ENCODE measurements at regions not wholly inside any gene's neighbourhood (a gene's known extent, or its start where the extent isn't known, plus 50 kb on each side); places are given as distances from the start of the nearest gene placed in this dataset.

DNA sequence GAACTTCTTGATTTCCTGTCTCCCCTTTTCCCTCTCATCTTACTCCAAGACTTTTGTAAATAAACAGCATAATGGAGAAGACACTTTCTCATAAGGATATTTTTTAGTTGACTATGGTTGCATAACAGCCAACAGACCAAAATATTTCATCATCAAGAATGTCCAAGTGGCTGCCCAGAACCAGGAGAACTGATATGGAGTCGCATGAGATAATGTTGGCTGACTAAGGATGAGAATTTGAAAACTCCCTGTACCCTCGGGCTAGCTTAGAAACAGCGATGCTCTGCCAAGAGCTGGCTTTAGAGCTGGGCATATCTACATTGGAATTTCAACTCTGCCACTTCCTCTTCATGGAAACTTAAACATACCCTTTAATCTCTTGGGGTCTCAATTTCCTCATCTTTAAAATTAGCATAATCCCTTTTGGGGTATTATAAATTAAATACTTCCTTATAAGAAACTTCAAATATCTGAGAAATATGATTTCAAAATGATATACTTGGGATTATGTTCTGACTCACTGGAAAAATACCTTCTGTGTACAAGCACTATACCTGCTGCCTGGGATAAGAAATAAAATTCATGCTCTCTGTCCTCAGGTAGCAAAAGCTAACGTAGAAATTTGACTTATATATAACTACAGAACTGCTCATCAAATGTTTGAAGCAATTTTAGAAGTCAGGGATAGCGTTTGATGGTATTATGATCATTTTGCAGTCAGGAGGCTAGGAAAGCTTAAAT is 777.3 kb downstream of the LTN1 start:
- no peaks in the 10 kb centered on the region for H3K36me3 ChIP-seq
- no peak overlapping the region for H3K4me3 ChIP-seq
- no peaks in the 10 kb centered on the region for H3K27me3 ChIP-seq
- DNase-seq: peak; percentile 29 to 44
- intact Hi-C loops (cut with DNase I; ENCODE audit: low total_unique reads): no loop called here
- H3K9me3 ChIP-seq: no peaks in the 10 kb centered on the region
- peaks cover 0 to 14% of the 10 kb centered on the region in 2 donors for H3K4me1 ChIP-seq
- peak overlapping the region; percentile 72 to 79 for H3K27ac ChIP-seq
- TF ChIP-seq CTCF (IDR thresholded peaks at IDR 0.05) (no peak), POLR2A (IDR thresholded peaks at IDR 0.05) (no peak)

- no peak for DNase-seq
- no peaks in the 10 kb centered on the region for H3K36me3 ChIP-seq
- H3K4me1 ChIP-seq: peaks cover 0 to 14% of the 10 kb centered on the region in 2 donors
- no peaks in the 10 kb centered on the region for H3K9me3 ChIP-seq
- H3K27ac ChIP-seq: peak overlapping the region; percentile 72 to 79
- TF ChIP-seq CTCF (IDR thresholded peaks at IDR 0.05) (no peak), POLR2A (IDR thresholded peaks at IDR 0.05) (no peak)
- no peak overlapping the region for H3K4me3 ChIP-seq
- no peaks in the 10 kb centered on the region for H3K27me3 ChIP-seq
- intact Hi-C loops (cut with DNase I; ENCODE audit: low total_unique reads): no loop called here
Observed at GRCh38 chr21:28214786-28215185, 777.9 kb downstream of the LTN1 start.

- DNase-seq: no peak
- intact Hi-C loops (cut with DNase I; ENCODE audit: low total_unique reads): no loop called here
- H3K4me1 ChIP-seq: peaks cover 0 to 17% of the 10 kb centered on the region in 2 donors
- H3K36me3 ChIP-seq: no peaks in the 10 kb centered on the region
- H3K4me3 ChIP-seq: no peak overlapping the region
- H3K9me3 ChIP-seq: no peaks in the 10 kb centered on the region
- peak overlapping the region; percentile 65 to 79 for H3K27ac ChIP-seq
- TF ChIP-seq CTCF (IDR thresholded peaks at IDR 0.05): no peak
- TF ChIP-seq POLR2A (IDR thresholded peaks at IDR 0.05): no peak
- H3K27me3 ChIP-seq: no peaks in the 10 kb centered on the region
Observed at GRCh38 chr21:28213261-28213660, 779.4 kb downstream of the LTN1 start.

DNA sequence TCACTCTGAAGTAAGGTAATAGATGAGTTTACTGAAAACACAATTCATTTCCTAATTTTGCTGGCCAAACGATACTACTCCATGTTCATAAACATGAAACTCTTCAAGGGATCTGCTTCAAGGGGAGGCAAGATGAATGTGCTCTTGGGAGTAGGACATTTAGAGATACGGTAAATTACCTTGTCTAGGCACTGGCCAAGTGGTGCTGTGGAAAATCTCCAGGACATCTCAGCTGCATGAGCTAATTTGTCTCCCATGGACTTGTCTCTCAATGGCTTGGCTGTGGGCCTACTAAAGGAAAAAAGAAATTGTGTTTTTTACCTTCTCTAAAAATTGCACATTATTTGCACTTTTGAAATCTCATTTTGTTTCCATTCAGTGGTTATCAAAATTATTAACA is 780.6 kb downstream of the LTN1 start:
- intact Hi-C loops (cut with DNase I; ENCODE audit: low total_unique reads): no loop called here
- Histone ChIP-seq H3K4me1 (peaks cover 0 to 24% of the 10 kb centered on the region in 2 donors), H3K27me3 (no peaks in the 10 kb centered on the region), H3K9me3 (no peaks in the 10 kb centered on the region), H3K36me3 (no peaks in the 10 kb centered on the region), H3K4me3 (no peak overlapping the region), H3K27ac (peak overlapping the region; percentile 65)
- TF ChIP-seq CTCF (IDR thresholded peaks at IDR 0.05): no peak
- TF ChIP-seq POLR2A (IDR thresholded peaks at IDR 0.05): no peak
- DNase-seq: peak; percentile 82 to 89

GRCh38 chr21:28207436-28208173 is 785.1 kb downstream of the LTN1 start:
- H3K27me3 ChIP-seq: no peaks in the 10 kb centered on the region
- no peaks in the 10 kb centered on the region for H3K9me3 ChIP-seq
- no peak for DNase-seq
- TF ChIP-seq POLR2A (IDR thresholded peaks at IDR 0.05) (no peak), CTCF (IDR thresholded peaks at IDR 0.05) (no peak)
- no peaks in the 10 kb centered on the region for H3K36me3 ChIP-seq
- peak overlapping the region; percentile 62 to 76 for H3K27ac ChIP-seq
- peaks cover 0 to 13% of the 10 kb centered on the region in 2 donors for H3K4me1 ChIP-seq
- H3K4me3 ChIP-seq: no peak overlapping the region
- intact Hi-C loops (cut with DNase I; ENCODE audit: low total_unique reads): no loop called here

Measured in uterus (tissue), 3 donors.